ENCODE measurements at regions not wholly inside any gene's neighbourhood (a gene's known extent, or its start where the extent isn't known, plus 50 kb on each side); places are given as distances from the start of the nearest gene placed in this dataset.

DNA sequence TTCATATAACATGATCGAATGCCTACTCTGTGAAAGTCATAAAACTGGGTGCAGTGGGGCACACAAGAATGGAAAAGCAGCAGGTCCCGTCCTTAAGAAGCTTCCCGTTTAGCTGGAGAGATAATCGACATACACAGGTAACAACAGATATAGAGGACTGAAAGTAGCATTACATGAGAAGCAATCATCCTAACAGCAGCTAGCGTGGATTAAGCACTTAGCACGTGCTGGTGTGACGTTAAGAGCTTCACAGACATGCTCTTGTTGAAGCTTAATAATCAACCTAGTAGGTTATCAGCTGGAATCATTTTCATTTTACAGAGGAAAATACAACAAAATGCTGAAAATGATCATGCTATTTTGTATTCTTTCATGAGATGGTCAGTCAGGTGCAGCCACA, 184.8 kb downstream of the GPAM start:
- TF ChIP-seq CTCF (IDR thresholded peaks at IDR 0.05) = no peak
- TF ChIP-seq POLR2A (IDR thresholded peaks at IDR 0.05) = no peak
